ENCODE measurements at regions not wholly inside any gene's neighbourhood (a gene's known extent, or its start where the extent isn't known, plus 50 kb on each side); places are given as distances from the start of the nearest gene placed in this dataset.

DNA sequence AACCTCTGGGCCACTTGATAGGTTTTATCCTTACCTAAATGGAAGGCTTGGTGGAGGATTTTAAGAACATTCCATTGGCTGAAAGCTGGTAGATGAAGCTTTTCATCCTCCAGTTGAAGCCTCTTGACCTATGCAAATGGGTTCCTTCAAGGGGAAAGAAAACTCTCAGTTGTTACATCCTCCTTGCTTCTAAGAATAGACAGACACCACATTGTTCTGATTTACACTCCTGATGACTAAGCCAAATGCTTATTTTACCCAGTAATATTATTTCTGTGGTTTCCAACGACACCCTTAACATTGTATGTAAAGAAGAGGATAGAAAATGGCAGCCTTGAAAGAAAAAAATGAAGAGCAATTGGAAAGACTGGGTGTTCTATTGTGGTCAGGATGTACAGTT is 480.5 kb downstream of the OTOL1 start:
- TF ChIP-seq CTCF (IDR thresholded peaks at IDR 0.05; ENCODE audit: insufficient read depth, low read depth, low read length) (no peak), EZH2 (IDR thresholded peaks at IDR 0.05; ENCODE audit: insufficient read depth, low read length) (no peak)
